ENCODE measurements at regions not wholly inside any gene's neighbourhood (a gene's known extent, or its start where the extent isn't known, plus 50 kb on each side); places are given as distances from the start of the nearest gene placed in this dataset.

GRCh38 chr4:17358241-17358640, 153.6 kb downstream of the QDPR start:
- no peak overlapping the region for H3K4me2 ChIP-seq
- H3K27ac ChIP-seq = no peak overlapping the region
- H3F3A ChIP-seq (ENCODE audit: low read depth) = no peaks in the 10 kb centered on the region
- H3K9me3 ChIP-seq (ENCODE audit: low read depth) = no peaks in the 10 kb centered on the region
- H3K79me2 ChIP-seq (ENCODE audit: low read depth) = no peaks in the 10 kb centered on the region
- H3K27me3 ChIP-seq = no peaks in the 10 kb centered on the region
- H3K4me1 Mint-ChIP-seq = no peaks in the 10 kb centered on the region
- no peaks in the 10 kb centered on the region for H3K9me3 Mint-ChIP-seq
- TF ChIP-seq EZH2phosphoT487 (IDR thresholded peaks at IDR 0.05) = no peak
- TF ChIP-seq EZH2 (IDR thresholded peaks at IDR 0.05) = no peak
- no peak for TF ChIP-seq CTCF (IDR thresholded peaks at IDR 0.05)
- no peaks in the 10 kb centered on the region for H3K36me3 ChIP-seq
- no peaks in the 10 kb centered on the region for H3K36me3 Mint-ChIP-seq
- H3K9ac ChIP-seq = no peak overlapping the region
- H3K4me3 ChIP-seq = no peak overlapping the region
- peaks cover 5% of the 10 kb centered on the region for H3K27me3 Mint-ChIP-seq (ENCODE audit: insufficient read depth, low read depth)
- no peak overlapping the region for H3K4me3 Mint-ChIP-seq
- no peak overlapping the region for H3K27ac Mint-ChIP-seq
- DNase-seq (ENCODE audit: low spot score) = no peak
- H2AFZ ChIP-seq (replicated peaks) = no peak overlapping the region
- no peaks in the 10 kb centered on the region for H3K4me1 ChIP-seq
- H4K20me1 ChIP-seq (ENCODE audit: low read depth) = no peaks in the 10 kb centered on the region

- Histone ChIP-seq H3K36me3 (no peaks in the 10 kb centered on the region), H3F3A (ENCODE audit: low read depth) (no peaks in the 10 kb centered on the region), H3K27ac (no peak overlapping the region), H3K4me1 (no peaks in the 10 kb centered on the region), H3K4me2 (no peak overlapping the region), H3K4me3 (no peak overlapping the region), H3K79me2 (ENCODE audit: low read depth) (no peaks in the 10 kb centered on the region), H4K20me1 (ENCODE audit: low read depth) (no peaks in the 10 kb centered on the region), H3K9ac (no peak overlapping the region), H2AFZ (replicated peaks) (no peak overlapping the region), H3K9me3 (ENCODE audit: low read depth) (no peaks in the 10 kb centered on the region), H3K27me3 (no peaks in the 10 kb centered on the region)
- TF ChIP-seq EZH2 (IDR thresholded peaks at IDR 0.05) (no peak), CTCF (IDR thresholded peaks at IDR 0.05) (no peak), EZH2phosphoT487 (IDR thresholded peaks at IDR 0.05) (no peak)
- Mint-ChIP-seq H3K27ac (no peak overlapping the region), H3K36me3 (no peaks in the 10 kb centered on the region), H3K4me3 (no peak overlapping the region), H3K4me1 (no peaks in the 10 kb centered on the region), H3K9me3 (no peaks in the 10 kb centered on the region), H3K27me3 (ENCODE audit: insufficient read depth, low read depth) (peaks cover 5% of the 10 kb centered on the region)
- no peak for DNase-seq (ENCODE audit: low spot score)
Measured at GRCh38 chr4:17356926-17357325, 155.0 kb downstream of the QDPR start.

- no peak overlapping the region for H3K4me2 ChIP-seq
- TF ChIP-seq EZH2 (IDR thresholded peaks at IDR 0.05) = no peak
- TF ChIP-seq EZH2phosphoT487 (IDR thresholded peaks at IDR 0.05) = no peak
- no peak for TF ChIP-seq CTCF (IDR thresholded peaks at IDR 0.05)
- H3K4me1 Mint-ChIP-seq = no peaks in the 10 kb centered on the region
Measured at GRCh38 chr4:17352357-17352756, 159.5 kb downstream of the QDPR start.

More at GRCh38 chr4:17352357-17352756, 159.5 kb downstream of the QDPR start:
- Histone ChIP-seq H3K36me3 (no peaks in the 10 kb centered on the region), H3K27ac (no peak overlapping the region), H3K9me3 (ENCODE audit: low read depth) (no peaks in the 10 kb centered on the region), H3F3A (ENCODE audit: low read depth) (no peaks in the 10 kb centered on the region), H2AFZ (replicated peaks) (no peak overlapping the region), H3K9ac (no peak overlapping the region), H3K4me3 (no peak overlapping the region), H4K20me1 (ENCODE audit: low read depth) (no peaks in the 10 kb centered on the region), H3K4me1 (no peaks in the 10 kb centered on the region), H3K79me2 (ENCODE audit: low read depth) (no peaks in the 10 kb centered on the region), H3K27me3 (no peaks in the 10 kb centered on the region)
- Mint-ChIP-seq H3K4me3 (no peak overlapping the region), H3K9me3 (peaks cover 6% of the 10 kb centered on the region), H3K36me3 (no peaks in the 10 kb centered on the region), H3K27ac (no peak overlapping the region), H3K27me3 (ENCODE audit: insufficient read depth, low read depth) (peaks cover 7% of the 10 kb centered on the region)
- no peak for DNase-seq (ENCODE audit: low spot score)

Measured in neural progenitor cell (in vitro differentiated cells).